B cell (primary cell): ENCODE measurements at regions not wholly inside any gene's neighbourhood (a gene's known extent, or its start where the extent isn't known, plus 50 kb on each side); places are given as distances from the start of the nearest gene placed in this dataset.

Experiments
- ATAC-seq: fragments of 200-7000 bp; cut with Tn5 transposase; one replicate; pipeline ENCODE4 v1.10.0; 2021; ENCODE audit warnings: low read depth, mild to moderate bottlenecking, moderate number of reproducible peaks, moderate library complexity
- CTCF ChIA-PET: fragments of 350-600 bp; sonication (Branson Sonifier 250); formaldehyde crosslinking; loops from one replicate; lab custom pipeline; 2021; ENCODE audit warnings: antibody characterized with exemption, inconsistent platforms; lab: Charles Lee
- POLR2A ChIA-PET: fragments of 350-600 bp; sonication (Branson Sonifier 250); formaldehyde crosslinking; loops from one replicate; lab custom pipeline; 2021; ENCODE audit warnings: antibody characterized with exemption; lab: Charles Lee
- DNase-seq: peaks from one replicate; pipeline ENCODE4 v3.0.0; 2013
- H2AFZ ChIP-seq: 2 replicates; pipeline ENCODE4 v1.6.1; 2012; ENCODE audit warnings: mild to moderate bottlenecking, low read depth, low read length; ENCODE audit not compliant: insufficient read depth, poor library complexity, severe bottlenecking
- H3K27ac ChIP-seq, 2 donors: 1 replicate in 1 of 2; 2 replicates in 1 of 2; pipeline ENCODE4 v1.5.1; 2012 to 2013; ENCODE audit warnings: low read length in 2 of 2, mild to moderate bottlenecking in 2 of 2, moderate library complexity in 1 of 2
- H3K27me3 ChIP-seq, 4 experiments: fragments of 200-600 bp in 1 of 4; sonication (generic) in 1 of 4; replicated peaks in 1 of 4; 1 replicate in 2 of 4; 2 replicates in 2 of 4; pipeline versions ENCODE4 v1.6.1 to v1.7.0; 2013 to 2016; ENCODE audit warnings: low read length in 3 of 4, mild to moderate bottlenecking in 2 of 4, mixed read lengths in 1 of 4, moderate library complexity in 1 of 4; ENCODE audit not compliant: insufficient read depth in 4 of 4, control insufficient read depth in 3 of 4; ENCODE audit errors: control extremely low read depth in 1 of 4
- H3K36me3 ChIP-seq, 2 experiments: replicated peaks in 1 of 2; 1 replicate in 1 of 2; 2 replicates in 1 of 2; pipeline versions ENCODE4 v1.6.1 to v1.7.1; 2013; ENCODE audit warnings: low read length in 1 of 2; ENCODE audit not compliant: insufficient read depth in 2 of 2, control insufficient read depth in 1 of 2; ENCODE audit errors: control extremely low read depth in 1 of 2, extremely low read depth in 1 of 2
- H3K4me1 ChIP-seq, 2 donors: fragments of 200-600 bp in 1 of 2; sonication (generic) in 1 of 2; 1 replicate in 1 of 2; 2 replicates in 1 of 2; pipeline versions ENCODE4 v1.5.1 to v1.6.1; 2013 to 2017; ENCODE audit warnings: low read length in 2 of 2; ENCODE audit not compliant: control insufficient read depth in 2 of 2, insufficient read depth in 2 of 2
- H3K4me2 ChIP-seq: replicated peaks from 2 replicates; pipeline ENCODE3; 2012; ENCODE audit warnings: mild to moderate bottlenecking, low read depth, low read length; ENCODE audit not compliant: poor library complexity, severe bottlenecking
- H3K4me3 ChIP-seq, 5 experiments: fragments of 200-600 bp in 1 of 5; sonication (generic) in 1 of 5; 1 replicate in 3 of 5; 2 replicates in 2 of 5; pipeline versions ENCODE4 v1.5.1 to v1.7.0; 2011 to 2016; ENCODE audit warnings: low read length in 4 of 5, mild to moderate bottlenecking in 4 of 5, low read depth in 2 of 5, control low read depth in 1 of 5, moderate library complexity in 1 of 5; ENCODE audit not compliant: insufficient read depth in 1 of 5; ENCODE audit errors: control extremely low read depth in 1 of 5, extremely low read depth in 1 of 5
- H3K79me2 ChIP-seq: fragments of 200-600 bp; sonication (generic); one replicate; pipeline ENCODE4 v1.6.0; 2016; ENCODE audit warnings: low read length; ENCODE audit not compliant: control insufficient read depth, insufficient read depth
- H3K9ac ChIP-seq: fragments of 200-600 bp; sonication (generic); 2 replicates; pipeline ENCODE4 v1.6.1; 2017; ENCODE audit warnings: mild to moderate bottlenecking, low read length, moderate library complexity
- H3K9me3 ChIP-seq, 3 donors: one replicate each; pipeline versions ENCODE4 v1.6.1 to v1.7.1; 2013; ENCODE audit warnings: low read length in 2 of 3; ENCODE audit not compliant: control insufficient read depth in 2 of 3, insufficient read depth in 1 of 3; ENCODE audit errors: control extremely low read depth in 1 of 3
- H4K20me1 ChIP-seq: 2 replicates; pipeline ENCODE4 v1.6.0; 2012; ENCODE audit warnings: mild to moderate bottlenecking, low read length; ENCODE audit not compliant: insufficient read depth, control insufficient read depth, poor library complexity, severe bottlenecking
- H3K27ac Mint-ChIP-seq: one replicate; pipeline ENCODE4 v1.8.0; 2021; ENCODE audit warnings: mixed read lengths
- H3K27me3 Mint-ChIP-seq: one replicate; pipeline ENCODE4 v1.8.0; 2021; ENCODE audit warnings: mixed read lengths
- H3K4me1 Mint-ChIP-seq: one replicate; pipeline ENCODE4 v1.8.0; 2021; ENCODE audit warnings: mixed read lengths
- H3K4me3 Mint-ChIP-seq: one replicate; pipeline ENCODE4 v1.8.0; 2021; ENCODE audit warnings: mixed read lengths
- H3K9me3 Mint-ChIP-seq: one replicate; pipeline ENCODE4 v1.8.0; 2022; ENCODE audit warnings: mixed read lengths; ENCODE audit not compliant: insufficient read depth
- EZH2 ChIP-seq: IDR thresholded peaks from 2 replicates; pipeline ENCODE4 v1.6.1; 2012; ENCODE audit warnings: borderline replicate concordance, low read depth, mild to moderate bottlenecking, moderate library complexity, low read length; ENCODE audit not compliant: insufficient read depth, poor library complexity, severe bottlenecking
- WGBS: methylation state at CpG from one replicate; pipeline ENCODE4 v1.1.5; 2013; ENCODE audit warnings: missing lambda C conversion rate; ENCODE audit not compliant: insufficient coverage; 5-methylcytosine and 5-hydroxymethylcytosine counted together
- intact Hi-C: fragments of 100-400 bp; cut with micrococcal nuclease; formaldehyde crosslinking; loops from one replicate; pipeline ENCODE4 v1.10.0; 2022
- TF ChIP-seq, protein P1 (sequence below): fragments of 200-600 bp; IDR thresholded peaks from one replicate; pipeline ENCODE4 v1.8.0; 2022; ENCODE audit warnings: antibody characterized with exemption, mild to moderate bottlenecking

DNA sequence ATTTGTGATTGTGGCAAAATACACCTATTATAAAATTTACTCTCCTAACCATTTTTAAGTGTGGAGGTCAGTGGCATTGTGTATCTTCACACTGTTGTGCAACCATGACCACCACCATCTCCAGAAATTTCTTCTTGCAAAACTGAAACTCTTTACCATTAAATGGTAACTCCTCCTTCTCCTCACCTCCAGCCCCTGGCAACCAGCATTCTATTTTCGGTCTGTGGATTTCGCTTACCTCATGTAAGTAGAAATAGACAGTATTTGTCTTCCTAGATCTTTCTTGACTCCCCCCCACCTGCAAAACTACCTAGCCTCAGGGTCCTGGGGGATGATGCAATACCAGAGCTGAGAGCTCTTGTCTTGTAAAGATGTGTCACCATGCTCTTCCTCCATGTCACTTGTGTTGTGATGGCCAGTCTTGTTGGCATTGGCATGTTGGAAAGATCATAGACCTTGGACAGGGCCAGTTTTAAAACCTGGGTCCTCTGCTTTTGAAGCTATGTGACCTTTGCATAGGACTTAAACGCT, 71.1 kb upstream of the EMX2 start:
- Histone ChIP-seq H3K27ac (no peak overlapping the region), H4K20me1 (no peaks in the 10 kb centered on the region), H3K27me3 (no peaks in the 10 kb centered on the region), H3K4me3 (no peak overlapping the region), H3K9ac (no peak overlapping the region), H3K9me3 (no peaks in the 10 kb centered on the region), H2AFZ (no peak overlapping the region), H3K4me2 (no peak overlapping the region), H3K4me1 (no peaks in the 10 kb centered on the region), H3K79me2 (no peaks in the 10 kb centered on the region), H3K36me3 (no peaks in the 10 kb centered on the region)
- no peak overlapping the region for H3K27ac Mint-ChIP-seq
- ChIA-PET POLR2A (no interaction called here), CTCF (interaction anchor here (1.4 kb wide), 1 partner anchor 29 kb away, joined by 3 read pairs; no protein-coding TSS in a partner anchor)
- DNase-seq (no peak), ATAC-seq (no peak)
- H3K4me3 Mint-ChIP-seq: no peak overlapping the region
- TF ChIP-seq, protein P1, sequence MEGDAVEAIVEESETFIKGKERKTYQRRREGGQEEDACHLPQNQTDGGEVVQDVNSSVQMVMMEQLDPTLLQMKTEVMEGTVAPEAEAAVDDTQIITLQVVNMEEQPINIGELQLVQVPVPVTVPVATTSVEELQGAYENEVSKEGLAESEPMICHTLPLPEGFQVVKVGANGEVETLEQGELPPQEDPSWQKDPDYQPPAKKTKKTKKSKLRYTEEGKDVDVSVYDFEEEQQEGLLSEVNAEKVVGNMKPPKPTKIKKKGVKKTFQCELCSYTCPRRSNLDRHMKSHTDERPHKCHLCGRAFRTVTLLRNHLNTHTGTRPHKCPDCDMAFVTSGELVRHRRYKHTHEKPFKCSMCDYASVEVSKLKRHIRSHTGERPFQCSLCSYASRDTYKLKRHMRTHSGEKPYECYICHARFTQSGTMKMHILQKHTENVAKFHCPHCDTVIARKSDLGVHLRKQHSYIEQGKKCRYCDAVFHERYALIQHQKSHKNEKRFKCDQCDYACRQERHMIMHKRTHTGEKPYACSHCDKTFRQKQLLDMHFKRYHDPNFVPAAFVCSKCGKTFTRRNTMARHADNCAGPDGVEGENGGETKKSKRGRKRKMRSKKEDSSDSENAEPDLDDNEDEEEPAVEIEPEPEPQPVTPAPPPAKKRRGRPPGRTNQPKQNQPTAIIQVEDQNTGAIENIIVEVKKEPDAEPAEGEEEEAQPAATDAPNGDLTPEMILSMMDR: no peak
- no peak for TF ChIP-seq EZH2
- 80% methylated on average over 1 of the region's 3 CpGs for WGBS
- no peaks in the 10 kb centered on the region for H3K9me3 Mint-ChIP-seq
- intact Hi-C loops: no loop called here
- no peaks in the 10 kb centered on the region for H3K4me1 Mint-ChIP-seq
- peaks cover 23% of the 10 kb centered on the region for H3K27me3 Mint-ChIP-seq

DNA sequence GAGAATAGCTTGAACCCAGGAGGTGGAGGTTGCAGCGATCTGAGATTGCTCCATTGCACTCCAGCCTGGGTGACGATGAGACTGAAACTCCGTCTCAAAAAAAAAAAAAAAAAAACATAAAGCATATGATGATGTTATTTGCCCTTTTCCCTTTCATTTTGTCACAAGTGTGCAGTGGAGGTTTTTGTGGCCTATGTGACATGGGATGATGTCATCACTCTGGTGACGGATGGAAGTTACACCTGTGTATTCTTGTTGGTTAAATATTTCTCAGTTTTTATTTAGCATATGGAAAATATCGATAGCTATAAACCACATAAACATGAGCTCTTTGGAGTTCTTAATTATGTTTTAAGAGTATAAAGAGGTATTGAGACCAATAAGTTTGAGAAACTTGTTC, 71.8 kb upstream of the EMX2 start:
- POLR2A ChIA-PET: no interaction called here
- DNase-seq: no peak
- Histone ChIP-seq H3K4me1 (no peaks in the 10 kb centered on the region), H3K4me2 (no peak overlapping the region), H3K36me3 (no peaks in the 10 kb centered on the region), H4K20me1 (no peaks in the 10 kb centered on the region), H3K9me3 (no peaks in the 10 kb centered on the region), H3K4me3 (no peak overlapping the region), H3K27me3 (no peaks in the 10 kb centered on the region), H3K27ac (no peak overlapping the region), H2AFZ (no peak overlapping the region), H3K79me2 (no peaks in the 10 kb centered on the region), H3K9ac (no peak overlapping the region)
- Mint-ChIP-seq H3K4me1 (no peaks in the 10 kb centered on the region), H3K27me3 (peaks cover 23% of the 10 kb centered on the region), H3K9me3 (no peaks in the 10 kb centered on the region), H3K4me3 (no peak overlapping the region), H3K27ac (no peak overlapping the region)
- no CpG with 5 or more reads among the region's 5 CpGs for WGBS
- ATAC-seq: no peak
- no peak for TF ChIP-seq EZH2
- TF ChIP-seq, protein P1: no peak
- CTCF ChIA-PET: interaction anchor here (0.7 to 1.4 kb wide), 2 partner anchors 29 to 904 kb away, joined by 3 to 4 read pairs; no protein-coding TSS in a partner anchor
- intact Hi-C loops: no loop called here
